Loucy (cell line): ENCODE measurements at regions not wholly inside any gene's neighbourhood (a gene's known extent, or its start where the extent isn't known, plus 50 kb on each side); places are given as distances from the start of the nearest gene placed in this dataset.
A peak's percentile ranks its signal among the peaks of the same experiment; 100 is the strongest.

Experiments used
- H2AFZ ChIP-seq: fragments of 200-600 bp; sonication (generic); 2 replicates; pipeline ENCODE4 v1.6.0; 2016; ENCODE audit warnings: antibody characterized with exemption, mild to moderate bottlenecking, low read length, moderate library complexity
- H3F3A ChIP-seq: fragments of 200-600 bp; 2 replicates; pipeline ENCODE4 v1.6.0; 2016; ENCODE audit warnings: antibody characterized with exemption, low read depth, mild to moderate bottlenecking
- H3K27me3 ChIP-seq: fragments of 200-600 bp; sonication (generic); 2 replicates; pipeline ENCODE4 v1.6.1; 2014; ENCODE audit warnings: low read length, mild to moderate bottlenecking; ENCODE audit not compliant: insufficient read depth, poor library complexity, severe bottlenecking
- H3K36me3 ChIP-seq: fragments of 200-600 bp; sonication (generic); 2 replicates; pipeline ENCODE4 v1.6.1; 2016; ENCODE audit warnings: low read length; ENCODE audit not compliant: insufficient read depth
- H3K4me1 ChIP-seq: fragments of 200-600 bp; sonication (generic); 2 replicates; pipeline ENCODE4 v1.5.1; 2014; ENCODE audit warnings: low read length, mild to moderate bottlenecking; ENCODE audit not compliant: insufficient read depth, poor library complexity, severe bottlenecking
- H3K4me2 ChIP-seq: fragments of 200-600 bp; sonication (generic); 2 replicates; pipeline ENCODE4 v1.6.0; 2014; ENCODE audit warnings: antibody characterized with exemption, low read length, low read depth, mild to moderate bottlenecking; ENCODE audit not compliant: poor library complexity, severe bottlenecking
- H3K4me3 ChIP-seq: fragments of 200-600 bp; sonication (generic); 2 replicates; pipeline ENCODE4 v1.5.1; 2014; ENCODE audit warnings: low read length, mild to moderate bottlenecking, mixed read lengths; ENCODE audit not compliant: poor library complexity, severe bottlenecking
- H3K79me2 ChIP-seq: fragments of 200-600 bp; sonication (generic); 2 replicates; pipeline ENCODE4 v1.6.1; 2014; ENCODE audit warnings: low read length; ENCODE audit not compliant: insufficient read depth
- H3K9ac ChIP-seq: fragments of 200-600 bp; sonication (generic); 2 replicates; pipeline ENCODE4 v1.6.0; 2014; ENCODE audit warnings: mild to moderate bottlenecking, low read depth, low read length, moderate library complexity; ENCODE audit not compliant: poor library complexity, severe bottlenecking
- H3K9me2 ChIP-seq: fragments of 200-600 bp; sonication (generic); replicated peaks from 2 replicates; pipeline ENCODE4 v1.6.1; 2016; ENCODE audit warnings: low read depth, low read length, mixed read lengths
- H3K9me3 ChIP-seq: fragments of 200-600 bp; sonication (generic); 2 replicates; pipeline ENCODE4 v1.6.1; 2014; ENCODE audit warnings: mild to moderate bottlenecking, antibody characterized with exemption, low read length, low read depth; ENCODE audit not compliant: insufficient read depth
- H4K20me1 ChIP-seq: fragments of 200-600 bp; sonication (generic); 2 replicates; pipeline ENCODE4 v1.6.0; 2014; ENCODE audit warnings: antibody characterized with exemption, low read length, mild to moderate bottlenecking; ENCODE audit not compliant: insufficient read depth, poor library complexity, severe bottlenecking
- EZH2phosphoT487 ChIP-seq: fragments of 200-600 bp; IDR thresholded peaks from 2 replicates; pipeline ENCODE4 v1.6.1; 2018; ENCODE audit warnings: antibody characterized with exemption, mild to moderate bottlenecking, moderate library complexity, borderline replicate concordance
- TF ChIP-seq, protein P1 (sequence below): fragments of 200-600 bp; sonication (generic); conservative IDR thresholded peaks from 2 replicates; pipeline ENCODE4 v1.5.1; 2014; ENCODE audit warnings: mild to moderate bottlenecking, antibody characterized with exemption, low read length

DNA sequence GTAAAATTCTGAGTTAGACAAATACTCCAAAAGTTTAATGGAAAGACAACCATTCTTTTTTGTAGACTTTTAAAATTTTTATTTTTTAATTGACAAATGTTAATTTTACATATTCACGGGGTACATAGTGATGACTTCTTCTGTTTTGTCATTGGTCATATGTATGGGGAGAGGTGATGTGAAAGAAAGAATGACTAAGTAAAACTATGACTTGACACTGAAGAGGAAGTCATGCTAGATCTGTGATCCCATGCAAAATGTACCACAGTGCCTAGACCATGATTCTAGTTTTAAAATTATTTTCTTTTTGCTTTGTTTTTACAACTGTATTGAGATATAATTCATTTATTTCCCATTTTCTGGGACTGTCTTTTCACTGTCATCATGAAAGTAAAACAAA is 281.6 kb downstream of the MBNL1 start:
- no peaks in the 10 kb centered on the region for H3K79me2 ChIP-seq
- H3K4me3 ChIP-seq, result no peak overlapping the region
- H3K9me3 ChIP-seq, result no peaks in the 10 kb centered on the region
- no peaks in the 10 kb centered on the region for H3K9me2 ChIP-seq
- H3K9ac ChIP-seq, result no peak overlapping the region
- H3K36me3 ChIP-seq, result no peaks in the 10 kb centered on the region
- no peak overlapping the region for H2AFZ ChIP-seq
- H3F3A ChIP-seq, result no peaks in the 10 kb centered on the region
- no peaks in the 10 kb centered on the region for H4K20me1 ChIP-seq
- no peaks in the 10 kb centered on the region for H3K27me3 ChIP-seq
- H3K4me1 ChIP-seq, result no peaks in the 10 kb centered on the region
- TF ChIP-seq, protein P1, sequence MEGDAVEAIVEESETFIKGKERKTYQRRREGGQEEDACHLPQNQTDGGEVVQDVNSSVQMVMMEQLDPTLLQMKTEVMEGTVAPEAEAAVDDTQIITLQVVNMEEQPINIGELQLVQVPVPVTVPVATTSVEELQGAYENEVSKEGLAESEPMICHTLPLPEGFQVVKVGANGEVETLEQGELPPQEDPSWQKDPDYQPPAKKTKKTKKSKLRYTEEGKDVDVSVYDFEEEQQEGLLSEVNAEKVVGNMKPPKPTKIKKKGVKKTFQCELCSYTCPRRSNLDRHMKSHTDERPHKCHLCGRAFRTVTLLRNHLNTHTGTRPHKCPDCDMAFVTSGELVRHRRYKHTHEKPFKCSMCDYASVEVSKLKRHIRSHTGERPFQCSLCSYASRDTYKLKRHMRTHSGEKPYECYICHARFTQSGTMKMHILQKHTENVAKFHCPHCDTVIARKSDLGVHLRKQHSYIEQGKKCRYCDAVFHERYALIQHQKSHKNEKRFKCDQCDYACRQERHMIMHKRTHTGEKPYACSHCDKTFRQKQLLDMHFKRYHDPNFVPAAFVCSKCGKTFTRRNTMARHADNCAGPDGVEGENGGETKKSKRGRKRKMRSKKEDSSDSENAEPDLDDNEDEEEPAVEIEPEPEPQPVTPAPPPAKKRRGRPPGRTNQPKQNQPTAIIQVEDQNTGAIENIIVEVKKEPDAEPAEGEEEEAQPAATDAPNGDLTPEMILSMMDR, result no peak
- no peak for TF ChIP-seq EZH2phosphoT487
- no peak overlapping the region for H3K4me2 ChIP-seq

DNA sequence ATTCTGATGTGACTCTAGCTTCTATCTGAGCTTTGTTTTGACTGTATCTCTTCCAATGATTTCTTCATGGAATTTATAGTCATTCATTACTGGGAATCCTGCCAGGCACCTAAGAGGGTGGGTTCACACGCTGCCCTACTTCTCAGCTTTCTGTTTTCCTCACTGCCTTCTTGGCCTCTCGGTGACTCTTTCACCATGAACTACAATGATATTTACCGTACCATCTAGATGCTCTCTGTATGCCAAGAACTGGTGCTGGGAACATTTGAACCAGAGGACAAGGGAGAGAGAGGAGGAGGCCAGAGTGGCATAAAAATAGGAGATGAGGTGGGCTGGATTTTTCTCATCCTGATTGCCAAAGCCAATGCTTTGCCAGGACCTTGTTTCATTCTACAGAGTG is 280.0 kb upstream of the P2RY1 start:
- no peak for TF ChIP-seq EZH2phosphoT487

DNA sequence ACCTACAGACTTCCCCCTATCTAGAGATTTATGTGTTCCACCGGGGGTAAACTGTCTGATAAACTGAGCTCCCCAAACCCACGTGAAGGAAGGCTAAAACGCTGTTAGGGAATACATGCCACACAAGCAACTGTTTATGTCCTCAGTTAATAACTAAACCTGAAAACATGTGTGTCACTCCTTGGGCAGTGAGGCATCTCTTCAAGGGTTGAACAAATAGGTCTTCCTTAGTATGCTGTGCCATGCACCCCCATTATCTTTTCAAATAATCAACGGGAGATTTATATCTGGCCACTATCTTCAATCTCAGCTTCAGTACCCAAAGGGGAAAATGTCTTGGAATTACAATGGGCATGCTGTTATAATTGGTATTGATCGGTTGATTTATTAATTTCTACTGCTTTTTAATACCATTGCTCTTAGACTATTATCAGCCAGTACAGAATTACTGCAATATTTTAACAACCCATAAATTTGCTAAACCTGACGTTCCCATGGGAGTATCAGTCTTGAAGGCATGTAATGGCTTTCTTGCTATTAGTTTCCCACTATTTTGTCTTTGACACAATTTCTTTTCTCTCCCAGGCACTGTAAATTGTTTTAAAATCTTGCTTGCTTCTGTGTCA is 279.2 kb upstream of the P2RY1 start:
- Histone ChIP-seq H3K79me2 (no peaks in the 10 kb centered on the region), H3K4me1 (peaks cover 12% of the 10 kb centered on the region), H3K9me3 (no peaks in the 10 kb centered on the region), H4K20me1 (no peaks in the 10 kb centered on the region), H2AFZ (no peak overlapping the region), H3F3A (no peaks in the 10 kb centered on the region), H3K9ac (no peak overlapping the region), H3K9me2 (no peaks in the 10 kb centered on the region), H3K4me3 (no peak overlapping the region), H3K4me2 (no peak overlapping the region), H3K27me3 (no peaks in the 10 kb centered on the region), H3K36me3 (no peaks in the 10 kb centered on the region)
- TF ChIP-seq, protein P1, result no peak
- TF ChIP-seq EZH2phosphoT487, result no peak

More for the DNA sequence above, 280.0 kb upstream of the P2RY1 start:
- no peaks in the 10 kb centered on the region for H3K9me2 ChIP-seq
- no peaks in the 10 kb centered on the region for H3K79me2 ChIP-seq
- H3F3A ChIP-seq, result no peaks in the 10 kb centered on the region
- H3K4me1 ChIP-seq, result peaks cover 12% of the 10 kb centered on the region
- no peak overlapping the region for H3K9ac ChIP-seq
- H3K9me3 ChIP-seq, result no peaks in the 10 kb centered on the region
- H3K4me2 ChIP-seq, result no peak overlapping the region
- no peaks in the 10 kb centered on the region for H4K20me1 ChIP-seq
- H3K4me3 ChIP-seq, result no peak overlapping the region
- H2AFZ ChIP-seq, result no peak overlapping the region
- no peaks in the 10 kb centered on the region for H3K36me3 ChIP-seq
- H3K27me3 ChIP-seq, result no peaks in the 10 kb centered on the region

DNA sequence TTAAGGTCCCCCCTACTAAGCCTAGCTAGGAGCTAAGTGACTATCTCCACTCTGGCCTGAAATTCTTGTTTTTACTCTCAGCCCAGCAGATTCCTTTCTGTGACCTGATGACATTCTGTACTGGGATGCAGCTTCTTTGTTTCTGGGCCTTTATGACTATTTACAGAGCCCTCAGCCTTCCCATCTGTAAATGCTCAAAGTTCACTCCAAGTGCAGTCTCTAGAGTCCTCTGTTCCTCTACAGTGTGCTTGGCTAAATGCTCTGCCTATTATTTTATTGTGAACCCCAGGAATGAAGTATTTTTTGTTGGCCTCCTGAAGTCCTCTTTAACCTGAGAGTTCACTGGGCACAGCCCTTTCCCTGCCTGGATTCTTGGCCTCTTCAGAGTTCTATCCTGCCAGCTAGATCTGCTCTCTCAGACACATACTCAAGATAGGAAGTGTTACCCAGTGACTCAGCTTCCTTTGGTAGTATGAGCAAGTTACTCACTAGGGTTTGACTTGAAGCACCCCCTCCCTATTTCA is 278.1 kb upstream of the P2RY1 start:
- H3K4me2 ChIP-seq, result peak overlapping the region; percentile 44
- H3K4me3 ChIP-seq, result no peak overlapping the region
- H3K27me3 ChIP-seq, result no peaks in the 10 kb centered on the region
- H2AFZ ChIP-seq, result peak overlapping the region; percentile 67
- H3F3A ChIP-seq, result no peaks in the 10 kb centered on the region
- H4K20me1 ChIP-seq, result no peaks in the 10 kb centered on the region
- H3K79me2 ChIP-seq, result no peaks in the 10 kb centered on the region
- no peaks in the 10 kb centered on the region for H3K9me3 ChIP-seq
- TF ChIP-seq, protein P1, result no peak
- TF ChIP-seq EZH2phosphoT487, result no peak
- H3K4me1 ChIP-seq, result peaks cover 12% of the 10 kb centered on the region
- H3K36me3 ChIP-seq, result no peaks in the 10 kb centered on the region
- H3K9me2 ChIP-seq, result no peaks in the 10 kb centered on the region
- no peak overlapping the region for H3K9ac ChIP-seq
